GM18499 (cell line): ENCODE measurements at regions not wholly inside any gene's neighbourhood (a gene's known extent, or its start where the extent isn't known, plus 50 kb on each side); places are given as distances from the start of the nearest gene placed in this dataset.
"Not testable (repeated sequence)": the region's sequence is repeated elsewhere in the genome, so short reads cannot be mapped to it uniquely, and the experiment has no call there.

Experiments
- ATAC-seq: cut with Tn5 transposase; IDR thresholded peaks from one replicate; pipeline ENCODE4 v1.9.1; 2021; ENCODE audit warnings: moderate number of reproducible peaks; ENCODE audit not compliant: insufficient read depth, unreplicated experiment

GRCh38 chr5:67963789-67964519, 251.6 kb upstream of the PIK3R1 start:
- no peak for ATAC-seq

GRCh38 chr5:67960939-67961338, 254.6 kb upstream of the PIK3R1 start:
- no peak for ATAC-seq

GRCh38 chr5:67957374-67957773, 258.2 kb upstream of the PIK3R1 start:
- no peak for ATAC-seq

GRCh38 chr5:67954351-67954750, 261.2 kb upstream of the PIK3R1 start:
- no peak for ATAC-seq

GRCh38 chr5:67942421-67942820, 273.1 kb upstream of the PIK3R1 start:
- no peak for ATAC-seq

GRCh38 chr5:67941614-67942401, 273.7 kb upstream of the PIK3R1 start:
- ATAC-seq, result no peak

GRCh38 chr5:67935908-67936566, 279.5 kb upstream of the PIK3R1 start:
- no peak for ATAC-seq

GRCh38 chr5:67934976-67935375, 280.6 kb upstream of the PIK3R1 start:
- no peak for ATAC-seq

- ATAC-seq, result no peak
Observed at GRCh38 chr5:67925511-67925910, 290.0 kb upstream of the PIK3R1 start.

GRCh38 chr5:67921004-67921601, 294.5 kb upstream of the PIK3R1 start:
- no peak for ATAC-seq

- ATAC-seq, result not testable (repeated sequence)
Observed at GRCh38 chr5:67919532-67919931, 296.0 kb upstream of the PIK3R1 start.

GRCh38 chr5:67917561-67917960, 298.0 kb upstream of the PIK3R1 start:
- no peak for ATAC-seq

- ATAC-seq, result no peak
Observed at GRCh38 chr5:67910546-67910945, 305.0 kb upstream of the PIK3R1 start.

- no peak for ATAC-seq
Observed at GRCh38 chr5:67908126-67908765, 307.3 kb upstream of the PIK3R1 start.

- ATAC-seq, result no peak
Observed at GRCh38 chr5:67904366-67904765, 311.2 kb upstream of the PIK3R1 start.

GRCh38 chr5:67903656-67904055, 311.9 kb upstream of the PIK3R1 start:
- ATAC-seq, result no peak

- ATAC-seq, result no peak
Observed at GRCh38 chr5:67903121-67903520, 312.4 kb upstream of the PIK3R1 start.

- ATAC-seq, result no peak
Observed at GRCh38 chr5:67902497-67902830, 313.1 kb upstream of the PIK3R1 start.

GRCh38 chr5:67901814-67902496, 313.6 kb upstream of the PIK3R1 start:
- ATAC-seq, result no peak

- no peak for ATAC-seq
Observed at GRCh38 chr5:67900514-67900913, 315.0 kb upstream of the PIK3R1 start.
